GM18519 (cell line): ENCODE measurements at regions not wholly inside any gene's neighbourhood (a gene's known extent, or its start where the extent isn't known, plus 50 kb on each side); places are given as distances from the start of the nearest gene placed in this dataset.
"Not testable (repeated sequence)": the region's sequence is repeated elsewhere in the genome, so short reads cannot be mapped to it uniquely, and the experiment has no call there.

Experiments used
- ATAC-seq: cut with Tn5 transposase; IDR thresholded peaks from one replicate; pipeline ENCODE4 v1.9.1; 2021; ENCODE audit warnings: mild to moderate bottlenecking, moderate library complexity; ENCODE audit not compliant: unreplicated experiment, low FRiP score

DNA sequence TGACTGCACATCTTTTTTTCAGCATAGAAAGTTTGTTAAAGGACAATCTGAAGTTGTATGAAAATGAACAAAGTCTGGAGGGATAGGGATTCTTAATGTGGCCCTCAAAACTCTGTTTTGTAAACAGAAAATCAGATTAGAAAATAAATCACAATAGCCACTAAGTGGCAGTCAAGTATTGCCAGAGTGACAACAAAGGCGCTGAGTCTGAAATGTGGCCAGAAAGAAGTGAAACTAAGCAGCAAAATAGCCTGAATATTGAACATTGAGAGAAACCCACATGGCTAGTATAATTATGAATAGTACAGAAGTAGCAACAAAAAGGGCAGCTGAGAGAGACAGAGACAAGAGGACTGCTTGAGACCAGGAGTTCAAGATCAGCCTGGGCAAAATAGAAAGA lies 81.1 kb upstream of the CT45A1 start:
- peak; percentile 67 for ATAC-seq

GRCh38 chrX:135639066-135639780 lies 74.2 kb upstream of the CT45A1 start:
- no peak for ATAC-seq

- ATAC-seq, result no peak
Observed at GRCh38 chrX:135643916-135644315, 69.5 kb upstream of the CT45A1 start.

DNA sequence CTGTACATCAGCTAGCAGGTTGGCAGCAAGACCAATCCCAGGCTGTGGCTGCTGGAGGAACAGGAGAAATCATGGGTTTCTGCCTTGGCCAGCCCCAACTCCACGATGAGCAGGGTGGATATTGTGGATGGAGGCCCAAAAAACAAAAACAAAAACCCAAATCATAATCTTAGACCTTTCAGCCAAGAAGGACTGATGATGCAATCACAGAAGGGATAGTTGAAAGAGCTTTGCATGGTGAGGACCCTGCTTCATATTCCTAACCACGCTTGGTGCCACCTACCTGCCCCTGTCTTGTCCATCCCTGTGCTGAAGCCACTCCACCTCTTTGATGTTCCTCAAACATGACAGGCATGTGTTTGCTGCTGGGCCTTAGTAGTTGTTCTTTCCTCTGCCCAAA lies 68.8 kb upstream of the CT45A1 start:
- no peak for ATAC-seq

- ATAC-seq, result no peak
Observed at GRCh38 chrX:135649029-135649428, 64.4 kb upstream of the CT45A1 start.

GRCh38 chrX:135649561-135649960 lies 63.9 kb upstream of the CT45A1 start:
- no peak for ATAC-seq

DNA sequence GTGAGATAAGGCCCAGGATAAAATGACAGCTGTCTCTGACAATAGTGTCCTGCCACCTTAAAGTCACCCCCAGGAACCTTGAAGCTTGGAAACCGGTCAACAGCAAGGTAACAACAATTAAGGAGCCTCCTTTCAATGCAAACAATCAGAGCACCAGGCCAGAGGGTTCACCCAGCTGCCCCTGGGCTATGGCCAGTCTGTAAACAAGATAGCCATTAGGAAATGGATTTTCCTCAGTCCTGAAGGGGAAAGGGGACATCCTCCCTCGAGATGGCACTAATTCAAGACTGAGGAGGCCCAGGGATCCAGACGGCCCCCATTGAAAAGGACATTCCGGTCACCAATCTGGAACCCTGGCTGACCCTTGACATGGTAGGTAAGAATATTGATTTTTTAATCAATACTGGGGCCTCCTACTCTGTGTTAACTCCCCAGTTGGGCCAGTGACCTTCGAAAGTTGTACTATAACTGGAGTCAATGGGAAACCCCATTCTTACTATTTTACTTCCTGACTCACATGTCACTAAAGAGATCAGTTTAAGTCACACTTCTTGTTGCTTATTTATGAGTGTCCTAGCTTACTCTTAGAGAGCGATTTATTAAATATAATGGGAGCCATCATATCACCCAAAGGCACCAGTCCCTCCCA lies 61.7 kb upstream of the CT45A1 start:
- no peak for ATAC-seq

- no peak for ATAC-seq
Observed at GRCh38 chrX:135652602-135653001, 60.8 kb upstream of the CT45A1 start.

GRCh38 chrX:135657952-135658654 lies 55.3 kb upstream of the CT45A1 start:
- ATAC-seq, result not testable (repeated sequence)
